ENCODE measurements at regions not wholly inside any gene's neighbourhood (a gene's known extent, or its start where the extent isn't known, plus 50 kb on each side); places are given as distances from the start of the nearest gene placed in this dataset.

- no peak overlapping the region for H3K4me3 ChIP-seq (replicated peaks; ENCODE audit: low read depth, low read length)
- TF ChIP-seq CTCF (IDR thresholded peaks at IDR 0.05; ENCODE audit: low read depth, low read length, missing control alignments) = no peak
- no peak for DNase-seq (ENCODE audit: extremely low read depth, low read depth)
These were observed 672.1 kb downstream of the TBC1D22A start for GRCh38 chr22:47434336-47435203.

- DNase-seq (ENCODE audit: extremely low read depth, low read depth) = no peak
- no peak overlapping the region for H3K4me3 ChIP-seq (replicated peaks; ENCODE audit: low read depth, low read length)
These were observed 671.2 kb downstream of the TBC1D22A start for GRCh38 chr22:47433627-47434026.

GRCh38 chr22:47432683-47433082 lies 670.2 kb downstream of the TBC1D22A start:
- TF ChIP-seq CTCF (IDR thresholded peaks at IDR 0.05; ENCODE audit: low read depth, low read length, missing control alignments) = no peak
- DNase-seq (ENCODE audit: extremely low read depth, low read depth) = no peak
- no peak overlapping the region for H3K4me3 ChIP-seq (replicated peaks; ENCODE audit: low read depth, low read length)

More at GRCh38 chr22:47433627-47434026, 671.2 kb downstream of the TBC1D22A start:
- no peak for TF ChIP-seq CTCF (IDR thresholded peaks at IDR 0.05; ENCODE audit: low read depth, low read length, missing control alignments)

- TF ChIP-seq CTCF (IDR thresholded peaks at IDR 0.05; ENCODE audit: low read depth, low read length, missing control alignments) = no peak
- no peak for DNase-seq (ENCODE audit: extremely low read depth, low read depth)
These were observed 661.7 kb downstream of the TBC1D22A start for GRCh38 chr22:47423861-47424820.

GRCh38 chr22:47423266-47423665 lies 660.8 kb downstream of the TBC1D22A start:
- DNase-seq (ENCODE audit: extremely low read depth, low read depth) = no peak
- TF ChIP-seq CTCF (IDR thresholded peaks at IDR 0.05; ENCODE audit: low read depth, low read length, missing control alignments) = no peak
- no peak overlapping the region for H3K4me3 ChIP-seq (replicated peaks; ENCODE audit: low read depth, low read length)

More at GRCh38 chr22:47423861-47424820, 661.7 kb downstream of the TBC1D22A start:
- H3K4me3 ChIP-seq (replicated peaks; ENCODE audit: low read depth, low read length) = no peak overlapping the region

GRCh38 chr22:47422736-47423135 lies 660.3 kb downstream of the TBC1D22A start:
- DNase-seq (ENCODE audit: extremely low read depth, low read depth) = no peak
- no peak overlapping the region for H3K4me3 ChIP-seq (replicated peaks; ENCODE audit: low read depth, low read length)
- TF ChIP-seq CTCF (IDR thresholded peaks at IDR 0.05; ENCODE audit: low read depth, low read length, missing control alignments) = no peak
